ENCODE measurements at regions not wholly inside any gene's neighbourhood (a gene's known extent, or its start where the extent isn't known, plus 50 kb on each side); places are given as distances from the start of the nearest gene placed in this dataset.

DNA sequence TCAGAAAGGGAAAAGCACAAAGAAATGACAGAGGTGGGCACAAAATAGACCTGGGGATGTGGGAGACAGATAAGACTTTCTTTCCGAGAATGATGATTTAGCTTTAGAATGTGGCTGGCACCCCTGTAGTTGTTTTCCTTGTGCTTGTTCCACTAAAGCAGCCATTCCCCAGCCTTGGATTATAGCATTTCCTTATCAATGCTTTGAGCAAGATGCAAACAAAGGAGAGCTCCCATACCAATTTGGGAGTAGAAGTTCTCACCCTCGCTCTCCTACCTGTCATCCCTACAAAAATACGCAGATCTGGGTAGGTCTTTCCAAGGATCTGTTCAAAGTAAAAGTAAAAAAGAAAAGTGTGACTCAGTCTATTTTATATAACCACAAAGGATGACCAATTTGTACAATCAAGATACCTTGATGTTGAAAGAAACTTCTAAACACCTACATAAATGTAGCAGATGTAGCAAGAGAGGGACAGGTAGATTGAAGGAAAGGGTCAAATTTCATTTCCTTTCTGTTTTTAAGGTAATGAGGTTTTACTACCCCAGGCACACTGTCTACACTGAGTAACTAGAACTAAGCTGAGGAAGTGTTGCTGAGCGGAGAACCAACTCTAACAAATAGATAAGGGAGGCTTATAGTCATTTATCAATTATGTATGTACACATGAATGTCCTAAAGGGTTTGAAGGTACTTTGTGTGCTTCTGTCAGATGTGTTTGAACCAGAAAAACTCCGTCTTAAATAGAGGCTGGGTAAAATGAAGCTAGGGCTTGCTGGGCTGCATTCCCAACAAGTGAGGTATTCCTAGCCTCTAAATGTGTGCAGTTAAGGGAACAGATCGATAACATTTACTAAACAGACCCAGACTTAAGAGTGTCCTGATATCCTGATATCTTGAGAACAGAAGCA is 91.1 kb upstream of the LRRN1 start:
- TF ChIP-seq CTCF (IDR thresholded peaks at IDR 0.05) (no peak), POLR2A (IDR thresholded peaks at IDR 0.05) (no peak)

Measured in uterus (tissue), 2 donors.